Calu3 (cell line): ENCODE measurements at regions not wholly inside any gene's neighbourhood (a gene's known extent, or its start where the extent isn't known, plus 50 kb on each side); places are given as distances from the start of the nearest gene placed in this dataset.

ENCODE experiments used
- BruUV-seq: library from RNA; stranded (reverse); fragments of 400-500 nt; replicated peaks from 2 replicates; lab custom pipeline; 2021; lab: Mats Ljungman, UMichigan
- CTCF ChIA-PET: fragments of 300-600 bp; sonication (Branson Sonifier 250); formaldehyde crosslinking; loops from one replicate; lab custom pipeline; 2022; ENCODE audit warnings: antibody characterized with exemption; lab: Charles Lee
- DNase-seq: peaks from one replicate; pipeline ENCODE4 v3.0.0; 2022
- H3K27ac Mint-ChIP-seq: one replicate; pipeline ENCODE4 v1.8.0; 2022; ENCODE audit warnings: mixed read lengths; ENCODE audit not compliant: unreplicated experiment
- H3K27me3 Mint-ChIP-seq: one replicate; pipeline ENCODE4 v1.8.0; 2022; ENCODE audit warnings: mixed read lengths; ENCODE audit not compliant: unreplicated experiment
- H3K36me3 Mint-ChIP-seq: one replicate; pipeline ENCODE4 v1.8.0; 2022; ENCODE audit warnings: mild to moderate bottlenecking, moderate library complexity, mixed read lengths; ENCODE audit not compliant: insufficient read depth, unreplicated experiment
- H3K4me1 Mint-ChIP-seq: one replicate; pipeline ENCODE4 v1.8.0; 2022; ENCODE audit warnings: mild to moderate bottlenecking, low read depth, mixed read lengths; ENCODE audit not compliant: unreplicated experiment
- H3K4me3 Mint-ChIP-seq: one replicate; pipeline ENCODE4 v1.8.0; 2022; ENCODE audit warnings: mild to moderate bottlenecking, low read depth, moderate library complexity, mixed read lengths; ENCODE audit not compliant: unreplicated experiment
- H3K9me3 Mint-ChIP-seq: one replicate; pipeline ENCODE4 v1.8.0; 2022; ENCODE audit warnings: low read depth, mixed read lengths; ENCODE audit not compliant: unreplicated experiment
- CTCF ChIP-seq: fragments of 200-600 bp; IDR thresholded peaks from one replicate; pipeline ENCODE4 v1.8.0; 2022; ENCODE audit warnings: antibody characterized with exemption; ENCODE audit not compliant: unreplicated experiment
- intact Hi-C: fragments of 100-400 bp; cut with micrococcal nuclease; formaldehyde crosslinking; loops from one replicate; pipeline ENCODE4 v1.10.0; 2022; ENCODE audit not compliant: unreplicated experiment

- CTCF ChIA-PET: no interaction called here
- no peak overlapping the region for H3K4me3 Mint-ChIP-seq
- H3K4me1 Mint-ChIP-seq: no peaks in the 10 kb centered on the region
- peaks cover 17% of the 10 kb centered on the region for H3K9me3 Mint-ChIP-seq
- no peaks in the 10 kb centered on the region for H3K36me3 Mint-ChIP-seq
- intact Hi-C loops: no loop called here
- no TSS peak for BruUV-seq
- no peak for TF ChIP-seq CTCF
- no peak overlapping the region for H3K27ac Mint-ChIP-seq
- no peaks in the 10 kb centered on the region for H3K27me3 Mint-ChIP-seq
- no peak for DNase-seq
These were observed 631.0 kb upstream of the ANKRD30A start for GRCh38 chr10:36494371-36494770.

- Mint-ChIP-seq H3K27me3 (no peaks in the 10 kb centered on the region), H3K9me3 (peaks cover 17% of the 10 kb centered on the region), H3K4me1 (no peaks in the 10 kb centered on the region), H3K4me3 (no peak overlapping the region), H3K36me3 (no peaks in the 10 kb centered on the region), H3K27ac (no peak overlapping the region)
- CTCF ChIA-PET: no interaction called here
- intact Hi-C loops: no loop called here
- no peak for DNase-seq
- no TSS peak for BruUV-seq
- TF ChIP-seq CTCF: no peak
These were observed 631.9 kb upstream of the ANKRD30A start for GRCh38 chr10:36493516-36493880.

- Mint-ChIP-seq H3K9me3 (peaks cover 20% of the 10 kb centered on the region), H3K27me3 (no peaks in the 10 kb centered on the region), H3K4me1 (no peaks in the 10 kb centered on the region), H3K36me3 (no peaks in the 10 kb centered on the region), H3K27ac (no peak overlapping the region), H3K4me3 (no peak overlapping the region)
- CTCF ChIA-PET: no interaction called here
- TF ChIP-seq CTCF: no peak
- no peak for DNase-seq
- no TSS peak for BruUV-seq
- intact Hi-C loops: no loop called here
These were observed 632.5 kb upstream of the ANKRD30A start for GRCh38 chr10:36492590-36493515.

- no TSS peak for BruUV-seq
- DNase-seq: no peak
- no peak overlapping the region for H3K4me3 Mint-ChIP-seq
- no peaks in the 10 kb centered on the region for H3K36me3 Mint-ChIP-seq
- CTCF ChIA-PET: no interaction called here
- no peaks in the 10 kb centered on the region for H3K27me3 Mint-ChIP-seq
- intact Hi-C loops: no loop called here
- no peak for TF ChIP-seq CTCF
- H3K9me3 Mint-ChIP-seq: peaks cover 16% of the 10 kb centered on the region
- H3K4me1 Mint-ChIP-seq: no peaks in the 10 kb centered on the region
- H3K27ac Mint-ChIP-seq: no peak overlapping the region
These were observed 633.5 kb upstream of the ANKRD30A start for GRCh38 chr10:36491926-36492325.
